NCI-H2196 (cell line): ENCODE measurements at regions not wholly inside any gene's neighbourhood (a gene's known extent, or its start where the extent isn't known, plus 50 kb on each side); places are given as distances from the start of the nearest gene placed in this dataset.
"Not testable (repeated sequence)": the region's sequence is repeated elsewhere in the genome, so short reads cannot be mapped to it uniquely, and the experiment has no call there.

ENCODE experiments used
- DNase-seq: peaks from one replicate; lab custom pipeline; 2025; ENCODE audit not compliant: unreplicated experiment; lab: John Stamatoyannopoulos, UW

- DNase-seq: no peak
Measured at GRCh38 chr1:82800721-82801120, 1000.0 kb downstream of the ADGRL2 start.

- DNase-seq: no peak
Measured at GRCh38 chr1:82799261-82799660, 998.5 kb downstream of the ADGRL2 start.

- no peak for DNase-seq
Measured at GRCh38 chr1:82795508-82796149, 994.9 kb downstream of the ADGRL2 start.

GRCh38 chr1:82792151-82792550 lies 991.4 kb downstream of the ADGRL2 start:
- no peak for DNase-seq

- DNase-seq: no peak
Measured at GRCh38 chr1:82790556-82790955, 989.8 kb downstream of the ADGRL2 start.

GRCh38 chr1:82788660-82789059 lies 987.9 kb downstream of the ADGRL2 start:
- no peak for DNase-seq

GRCh38 chr1:82788038-82788437 lies 987.3 kb downstream of the ADGRL2 start:
- no peak for DNase-seq

GRCh38 chr1:82786883-82787282 lies 986.1 kb downstream of the ADGRL2 start:
- no peak for DNase-seq

GRCh38 chr1:82785268-82785790 lies 984.6 kb downstream of the ADGRL2 start:
- no peak for DNase-seq

GRCh38 chr1:82783044-82783443 lies 982.3 kb downstream of the ADGRL2 start:
- no peak for DNase-seq

- DNase-seq: no peak
Measured at GRCh38 chr1:82782599-82782998, 981.9 kb downstream of the ADGRL2 start.

GRCh38 chr1:82778612-82779011 lies 977.9 kb downstream of the ADGRL2 start:
- DNase-seq: no peak

GRCh38 chr1:82777240-82777639 lies 976.5 kb downstream of the ADGRL2 start:
- no peak for DNase-seq

GRCh38 chr1:82776730-82777129 lies 976.0 kb downstream of the ADGRL2 start:
- DNase-seq: not testable (repeated sequence)

- peak; percentile 5 for DNase-seq
Measured at GRCh38 chr1:82775406-82776000, 974.8 kb downstream of the ADGRL2 start.

- no peak for DNase-seq
Measured at GRCh38 chr1:82762829-82763532, 962.2 kb downstream of the ADGRL2 start.

GRCh38 chr1:82759035-82759434 lies 958.3 kb downstream of the ADGRL2 start:
- no peak for DNase-seq

GRCh38 chr1:82755671-82756070 lies 954.9 kb downstream of the ADGRL2 start:
- no peak for DNase-seq

GRCh38 chr1:82755191-82755590 lies 954.5 kb downstream of the ADGRL2 start:
- no peak for DNase-seq

GRCh38 chr1:82752046-82752445 lies 951.3 kb downstream of the ADGRL2 start:
- DNase-seq: no peak

GRCh38 chr1:82733645-82734044 lies 932.9 kb downstream of the ADGRL2 start:
- no peak for DNase-seq

- no peak for DNase-seq
Measured at GRCh38 chr1:82731216-82731615, 930.5 kb downstream of the ADGRL2 start.
